HG02884 (cell line): ENCODE measurements at regions not wholly inside any gene's neighbourhood (a gene's known extent, or its start where the extent isn't known, plus 50 kb on each side); places are given as distances from the start of the nearest gene placed in this dataset.
A peak's percentile ranks its signal among the peaks of the same experiment; 100 is the strongest.

Experiments used
- ATAC-seq: cut with Tn5 transposase; IDR thresholded peaks from one replicate; pipeline ENCODE4 v1.9.1; 2021; ENCODE audit warnings: mild to moderate bottlenecking, moderate library complexity; ENCODE audit not compliant: unreplicated experiment

DNA sequence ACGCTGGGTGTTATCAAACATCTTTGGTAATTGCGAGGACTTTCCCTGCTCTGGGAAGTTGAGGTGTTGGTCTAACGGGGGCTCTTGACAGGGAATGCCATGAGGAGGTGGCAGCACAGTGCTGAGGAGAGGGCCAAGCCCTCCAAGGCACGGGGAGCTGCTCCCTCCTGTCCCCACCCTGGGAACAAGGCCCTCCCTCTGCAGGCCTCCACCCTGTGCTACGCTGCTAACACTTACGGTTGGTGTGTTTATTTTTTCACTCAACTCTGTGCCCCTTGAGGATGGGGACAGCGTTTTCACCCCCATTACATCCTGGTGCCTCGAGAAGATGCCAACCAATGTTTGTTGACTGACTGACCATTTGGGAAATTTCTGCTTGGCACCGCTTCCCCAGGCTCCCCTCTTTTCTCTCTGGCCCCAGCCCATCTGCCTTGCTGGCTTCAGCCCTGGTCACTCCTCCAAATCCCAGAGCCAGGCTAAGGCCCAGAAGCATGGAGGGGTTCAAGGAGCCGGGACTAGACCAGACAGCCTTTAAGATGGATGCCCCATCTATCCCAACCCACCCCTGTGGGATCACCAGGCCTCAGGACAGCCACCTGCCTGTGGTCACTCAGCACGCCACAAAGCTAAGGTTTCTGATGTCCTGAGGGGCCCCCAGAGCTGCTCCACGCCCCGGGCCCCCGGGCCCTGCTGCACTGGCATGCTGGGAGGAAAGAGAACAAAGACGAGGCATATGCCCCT, 125.7 kb downstream of the BARX1 start:
- ATAC-seq = no peak

DNA sequence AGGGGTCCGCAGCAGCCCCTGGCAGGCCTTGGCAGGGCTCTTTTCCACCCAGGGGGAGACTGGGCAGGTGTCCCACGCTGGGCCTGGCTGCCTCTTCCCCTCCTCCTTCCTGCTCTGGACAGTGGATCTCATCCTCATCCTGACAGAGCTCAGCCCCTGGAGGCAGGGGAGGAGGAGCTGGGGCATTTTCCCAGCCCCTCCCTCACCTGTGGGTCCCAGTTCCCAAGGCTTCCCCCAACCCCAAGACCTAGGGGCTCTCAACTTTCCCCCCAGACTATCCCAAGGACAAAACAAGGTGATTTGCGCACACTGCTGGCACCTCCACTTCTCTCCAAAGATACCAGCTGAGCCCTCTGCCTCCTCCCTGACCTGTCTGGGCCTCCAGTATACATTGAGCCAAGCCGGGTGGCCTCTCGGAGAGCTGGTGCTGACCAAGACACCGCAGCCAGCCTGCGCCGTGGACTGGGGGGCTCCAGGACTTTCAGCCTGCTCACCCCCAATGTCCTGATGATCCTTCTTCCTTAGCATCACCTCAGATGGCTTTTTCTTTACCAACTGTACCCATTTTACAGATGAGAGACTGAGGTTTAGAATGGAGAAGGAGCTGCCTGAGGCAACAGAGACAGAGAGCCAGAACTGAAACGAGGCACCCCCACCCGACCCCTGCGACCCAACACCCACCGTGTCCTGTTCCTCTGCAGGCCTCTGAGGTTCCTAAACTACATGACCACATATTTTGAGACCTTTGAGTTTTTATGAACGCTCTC, 126.6 kb downstream of the BARX1 start:
- ATAC-seq = no peak

DNA sequence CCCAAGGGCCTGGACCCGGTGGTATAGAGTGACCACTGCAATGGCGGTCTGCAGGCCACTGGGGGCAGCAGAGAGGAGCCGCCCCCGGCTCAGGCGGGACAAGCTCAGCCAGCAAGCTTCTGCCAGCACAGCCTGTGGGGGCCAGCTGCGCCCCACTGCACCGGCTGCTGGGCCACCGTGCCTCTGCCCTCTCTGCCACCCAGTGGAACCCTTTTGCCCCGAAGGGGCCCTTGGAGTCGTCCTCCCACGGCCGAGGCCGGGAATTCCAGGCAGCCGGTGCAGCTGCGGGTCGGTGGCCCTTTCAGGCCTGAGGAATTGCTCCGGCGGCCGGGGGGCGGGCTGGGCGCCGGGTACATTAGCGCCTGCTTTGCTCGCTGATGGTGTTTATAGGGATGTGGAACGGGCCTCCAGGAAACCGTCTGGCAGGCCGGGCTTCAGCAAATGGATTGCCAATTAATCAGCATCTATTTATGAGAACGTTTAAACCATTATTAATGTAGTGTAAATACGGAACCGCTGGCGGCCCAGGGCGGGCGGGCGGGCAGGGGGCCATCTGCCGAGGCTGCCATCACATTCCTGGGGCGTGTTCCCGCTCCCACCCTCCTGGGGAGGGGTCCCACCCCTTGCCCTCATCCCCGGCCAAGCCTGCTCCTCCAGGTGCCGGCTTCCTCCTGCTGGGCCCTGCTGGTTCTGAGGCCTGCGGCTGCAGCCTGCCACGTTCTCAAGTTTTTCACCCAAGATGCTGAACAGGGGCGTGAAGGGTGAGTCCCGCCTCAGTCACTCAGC, 127.4 kb downstream of the BARX1 start:
- peak; percentile 55 for ATAC-seq

GRCh38 chr9:93826905-93827544, 128.1 kb downstream of the BARX1 start:
- ATAC-seq = no peak

- no peak for ATAC-seq
Observed at GRCh38 chr9:93826209-93826608, 128.9 kb downstream of the BARX1 start.

GRCh38 chr9:93825348-93826115, 129.6 kb downstream of the BARX1 start:
- no peak for ATAC-seq

- ATAC-seq = no peak
Observed at GRCh38 chr9:93824386-93825294, 130.5 kb downstream of the BARX1 start.

DNA sequence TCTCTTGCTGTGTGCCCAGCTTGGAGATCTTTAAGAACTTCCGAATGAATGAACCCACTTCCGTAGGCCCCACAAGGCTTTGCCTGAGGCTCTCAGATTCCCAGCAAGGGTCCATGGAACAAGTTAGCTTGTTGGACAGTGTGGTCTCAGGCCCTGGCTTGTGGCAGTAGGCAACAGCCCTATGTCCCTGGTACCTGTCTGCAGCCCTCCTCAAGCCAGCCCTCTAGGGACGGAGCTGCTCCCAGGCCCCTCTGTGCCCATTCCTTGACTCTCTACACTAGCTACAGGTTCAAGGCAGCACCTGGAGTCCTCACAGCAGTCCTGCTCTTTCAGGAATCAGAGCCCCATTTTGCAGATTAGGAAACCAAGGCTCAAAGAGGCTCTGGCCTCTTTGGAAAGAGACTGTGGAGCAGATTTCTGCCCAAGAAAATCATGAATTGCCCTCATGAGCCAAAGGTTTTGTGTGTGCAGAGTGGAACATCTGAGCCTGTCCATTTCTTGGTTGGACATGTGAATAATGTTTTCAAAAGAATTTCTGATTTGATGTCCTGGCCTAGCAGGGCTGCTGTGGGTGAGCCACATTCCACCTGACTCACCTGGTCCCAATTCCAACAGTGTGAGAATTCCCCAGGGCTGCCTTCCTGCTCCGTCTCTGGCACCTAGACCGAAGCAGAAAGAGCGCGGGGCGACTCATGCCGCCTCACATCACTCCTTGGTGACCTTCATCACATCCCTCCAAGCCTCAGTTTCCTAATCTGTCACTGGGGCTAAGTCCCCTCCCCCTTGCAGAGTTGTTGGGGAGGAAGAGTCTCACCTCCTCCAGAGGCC, 131.7 kb downstream of the BARX1 start:
- no peak for ATAC-seq

DNA sequence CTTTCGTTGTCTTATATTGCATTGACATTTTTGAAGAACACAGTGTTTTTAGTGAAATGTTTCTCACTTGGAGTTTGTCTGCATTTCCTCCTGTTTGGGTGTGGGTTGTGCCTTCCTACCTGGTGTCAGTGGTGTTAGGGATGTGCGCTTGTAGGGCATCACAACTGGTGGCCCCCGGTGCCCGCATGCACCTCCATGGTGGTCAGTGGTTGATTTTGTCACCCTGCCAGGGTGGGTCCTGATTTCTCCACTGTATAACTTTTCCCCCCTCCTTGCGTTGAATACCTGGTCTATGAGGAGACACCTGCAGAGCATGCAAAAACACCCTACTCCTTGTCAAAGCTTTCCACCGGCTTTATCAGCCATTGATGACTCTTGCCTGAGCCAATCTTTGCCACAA, 132.9 kb downstream of the BARX1 start:
- ATAC-seq = no peak

- ATAC-seq = no peak
Observed at GRCh38 chr9:93821307-93821703, 133.8 kb downstream of the BARX1 start.

DNA sequence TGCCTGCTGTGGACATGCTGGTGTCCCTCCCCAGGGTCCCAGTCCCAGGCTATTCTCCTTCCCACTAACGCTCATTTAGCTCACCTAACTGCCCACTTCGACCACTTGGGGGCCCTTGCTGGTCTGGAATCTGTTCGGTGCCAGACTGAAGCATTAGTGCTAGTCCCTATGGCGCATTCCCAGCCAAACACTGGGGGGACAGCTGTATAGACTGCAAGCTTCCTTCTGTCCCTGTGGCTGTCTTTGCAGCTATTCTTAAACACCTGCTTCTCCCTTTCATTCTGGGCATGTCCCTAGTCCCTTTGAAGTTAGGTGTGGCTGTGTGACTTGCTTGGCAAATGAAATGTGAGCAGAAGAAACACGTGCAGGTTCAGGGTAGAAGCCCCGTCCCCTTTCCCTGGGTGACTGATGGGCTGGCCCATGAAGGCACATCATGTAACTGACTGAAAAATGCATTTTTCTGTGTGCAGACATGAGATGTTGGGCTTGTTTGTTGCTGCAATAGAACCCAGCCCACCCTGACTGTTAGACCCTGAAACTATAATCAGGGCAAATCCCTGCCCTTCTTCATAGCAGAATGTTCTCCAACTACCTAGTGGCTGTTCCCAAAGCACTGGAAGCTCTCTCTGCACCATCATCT, 134.4 kb downstream of the BARX1 start:
- ATAC-seq = no peak

- no peak for ATAC-seq
Observed at GRCh38 chr9:93819905-93820304, 135.2 kb downstream of the BARX1 start.

- ATAC-seq = no peak
Observed at GRCh38 chr9:93818827-93819472, 136.2 kb downstream of the BARX1 start.

GRCh38 chr9:93818237-93818636, 136.9 kb downstream of the BARX1 start:
- no peak for ATAC-seq

- no peak for ATAC-seq
Observed at GRCh38 chr9:93815677-93816076, 139.5 kb downstream of the BARX1 start.

DNA sequence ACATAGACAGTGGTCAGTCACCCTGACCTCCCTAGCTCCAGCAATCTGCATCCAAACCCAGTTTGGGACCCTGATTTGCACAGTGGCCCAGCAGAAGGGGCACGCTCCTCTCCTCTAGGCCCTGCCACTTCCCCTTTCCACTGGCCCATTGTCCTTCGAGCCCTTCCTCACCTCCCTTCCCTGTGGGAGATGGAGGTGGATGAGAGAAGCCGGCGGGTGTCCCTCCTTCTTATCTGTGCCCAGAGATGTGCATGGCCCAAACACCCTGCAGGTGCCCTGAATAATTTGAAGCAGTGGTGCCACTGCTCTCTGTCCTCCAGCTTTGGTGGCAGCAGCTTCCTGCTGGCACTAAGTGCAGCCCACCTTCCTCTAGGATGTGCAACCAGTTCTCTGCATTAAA, 140.0 kb downstream of the BARX1 start:
- ATAC-seq = no peak
